BJ (cell line): ENCODE measurements at regions not wholly inside any gene's neighbourhood (a gene's known extent, or its start where the extent isn't known, plus 50 kb on each side); places are given as distances from the start of the nearest gene placed in this dataset.

Experiments
- CTCF ChIA-PET: fragments of 350-600 bp; formaldehyde crosslinking; extraction: SDS; loops from one replicate; lab custom pipeline; 2021; ENCODE audit warnings: antibody characterized with exemption, inconsistent platforms; lab: Yijun Ruan, JAX
- POLR2A ChIA-PET: fragments of 300-600 bp; sonication (Branson Sonifier 250); formaldehyde crosslinking; extraction: SDS; loops from one replicate; lab custom pipeline; 2021; ENCODE audit warnings: antibody characterized with exemption; lab: Charles Lee
- DNase-seq: peaks from one replicate; pipeline ENCODE4 v3.0.0-alpha.2; 2011; ENCODE audit warnings: low read depth
- H3K27me3 ChIP-seq: 2 replicates; pipeline ENCODE4 v1.6.0; 2011; ENCODE audit warnings: low read length; ENCODE audit not compliant: control insufficient read depth, insufficient read depth
- H3K36me3 ChIP-seq: 2 replicates; pipeline ENCODE4 v1.5.1; 2011; ENCODE audit warnings: low read length; ENCODE audit not compliant: control insufficient read depth, insufficient read depth
- H3K4me3 ChIP-seq: 2 replicates; pipeline ENCODE4 v1.5.1; 2011; ENCODE audit warnings: low read depth, mild to moderate bottlenecking, control low read depth, low read length
- CTCF ChIP-seq: IDR thresholded peaks from 2 replicates; pipeline ENCODE4 v1.5.1; 2011; ENCODE audit warnings: low read depth, mild to moderate bottlenecking, control low read depth, inconsistent platforms, low read length, moderate library complexity; ENCODE audit not compliant: insufficient read depth

- H3K4me3 ChIP-seq: no peak overlapping the region
- no peak for TF ChIP-seq CTCF
- ChIA-PET CTCF (interaction anchor here (0.6 to 1.1 kb wide), 2 partner anchors 11 to 655 kb away, joined by 3 to 5 read pairs; no protein-coding TSS in a partner anchor), POLR2A (no interaction called here)
- no peak for DNase-seq
- no peaks in the 10 kb centered on the region for H3K27me3 ChIP-seq
- H3K36me3 ChIP-seq: no peaks in the 10 kb centered on the region
Measured at GRCh38 chr10:118112543-118113125, 65.9 kb upstream of the RAB11FIP2 start.

- Histone ChIP-seq H3K27me3 (no peaks in the 10 kb centered on the region), H3K4me3 (no peak overlapping the region), H3K36me3 (no peaks in the 10 kb centered on the region)
- DNase-seq: no peak
- ChIA-PET CTCF (no interaction called here), POLR2A (no interaction called here)
- no peak for TF ChIP-seq CTCF
Measured at GRCh38 chr10:118110750-118111149, 64.0 kb upstream of the RAB11FIP2 start.

- POLR2A ChIA-PET: no interaction called here
- CTCF ChIA-PET: no interaction called here
- no peak overlapping the region for H3K4me3 ChIP-seq
Measured at GRCh38 chr10:118108194-118109026, 61.7 kb upstream of the RAB11FIP2 start.

GRCh38 chr10:118107541-118107940 is 60.8 kb upstream of the RAB11FIP2 start:
- H3K27me3 ChIP-seq: no peaks in the 10 kb centered on the region
- no peak for TF ChIP-seq CTCF
- ChIA-PET POLR2A (no interaction called here), CTCF (no interaction called here)
- H3K36me3 ChIP-seq: no peaks in the 10 kb centered on the region
- no peak overlapping the region for H3K4me3 ChIP-seq
- DNase-seq: no peak

More at GRCh38 chr10:118108194-118109026, 61.7 kb upstream of the RAB11FIP2 start:
- Histone ChIP-seq H3K27me3 (no peaks in the 10 kb centered on the region), H3K36me3 (no peaks in the 10 kb centered on the region)
- no peak for TF ChIP-seq CTCF
- DNase-seq: no peak

GRCh38 chr10:118107040-118107439 is 60.3 kb upstream of the RAB11FIP2 start:
- POLR2A ChIA-PET: no interaction called here
- Histone ChIP-seq H3K36me3 (no peaks in the 10 kb centered on the region), H3K4me3 (no peak overlapping the region), H3K27me3 (no peaks in the 10 kb centered on the region)
- no peak for DNase-seq
- TF ChIP-seq CTCF: no peak
- CTCF ChIA-PET: interaction anchor here (0.5 to 1.2 kb wide), 3 partner anchors 35 to 570 kb away, joined by 3 to 5 read pairs (median 3); no protein-coding TSS in a partner anchor
